HepG2 (cell line): ENCODE measurements at regions not wholly inside any gene's neighbourhood (a gene's known extent, or its start where the extent isn't known, plus 50 kb on each side); places are given as distances from the start of the nearest gene placed in this dataset.
A peak's percentile ranks its signal among the peaks of the same experiment; 100 is the strongest.

ENCODE experiments used
- ATAC-seq: fragments of 200-7000 bp; cut with Tn5 transposase; 3 replicates; pipeline ENCODE4 v1.9.1; 2020; ENCODE audit warnings: mild to moderate bottlenecking, moderate library complexity
- BruUV-seq: library from RNA; stranded (reverse); fragments of 400-500 nt; replicated peaks from 2 replicates; lab custom pipeline; 2021; lab: Mats Ljungman, UMichigan
- CTCF ChIA-PET: fragments of 300-600 bp; formaldehyde crosslinking; extraction: SDS; loops from one replicate; lab custom pipeline; 2021; ENCODE audit warnings: low total read pairs, inconsistent platforms, low intra/inter-chr PET ratio; lab: Yijun Ruan, JAX
- POLR2A ChIA-PET: fragments of 350-600 bp; sonication (Branson Sonifier 250); formaldehyde crosslinking; loops from one replicate; lab custom pipeline; 2020; ENCODE audit warnings: antibody characterized with exemption, inconsistent platforms; lab: Yijun Ruan, JAX
- DNase-seq: peaks from one replicate; pipeline ENCODE4 v3.0.0-alpha.2; 2015; ENCODE audit warnings: low spot score
- FAIRE-seq: peaks from 3 replicates; lab custom pipeline; 2011; peaks lifted over from hg19 to GRCh38; lab: Jason Lieb, UNC
- H2AFZ ChIP-seq: one replicate; pipeline ENCODE4 v1.6.1; 2011; ENCODE audit warnings: low read length, inconsistent platforms
- H3K27ac ChIP-seq: fragments of 300-600 bp; 3 replicates; pipeline ENCODE4 v1.8.0; 2011; ENCODE audit warnings: mixed run types, mild to moderate bottlenecking, mixed read lengths, low read length, inconsistent platforms; ENCODE audit not compliant: insufficient read depth; ENCODE audit errors: extremely low read length
- H3K27me3 ChIP-seq, 2 experiments: fragments of 200-600 bp in 1 of 2; 2 replicates in 1 of 2; 3 replicates in 1 of 2; pipeline versions ENCODE4 v1.6.0 to v1.8.0; 2011; ENCODE audit warnings: low read length in 2 of 2, mild to moderate bottlenecking in 2 of 2, moderate library complexity in 2 of 2, inconsistent platforms in 1 of 2; ENCODE audit not compliant: insufficient read depth in 2 of 2, control insufficient read depth in 1 of 2
- H3K36me3 ChIP-seq, 2 experiments: fragments of 200-600 bp in 1 of 2; replicated peaks in 1 of 2; 2 replicates in 1 of 2; 3 replicates in 1 of 2; pipeline versions ENCODE4 v1.5.1 to v1.8.0; 2011; ENCODE audit warnings: low read length in 2 of 2, inconsistent platforms in 1 of 2; ENCODE audit not compliant: insufficient read depth in 2 of 2, control insufficient read depth in 1 of 2
- H3K4me1 ChIP-seq: 2 replicates; pipeline ENCODE4 v1.5.1; 2012; ENCODE audit warnings: low read length, inconsistent platforms; ENCODE audit not compliant: insufficient read depth
- H3K4me2 ChIP-seq: 2 replicates; pipeline ENCODE4 v1.6.0; 2011; ENCODE audit warnings: low read depth, low read length, inconsistent platforms
- H3K4me3 ChIP-seq, 3 experiments: fragments of 200-600 bp in 1 of 3; sonication (generic), shearing (Covaris generic) in 1 of 3; replicated peaks in 1 of 3; 2 replicates each; pipeline ENCODE4 v1.5.1; 2011 to 2016; ENCODE audit warnings: low read length in 3 of 3, inconsistent platforms in 2 of 3, low read depth in 2 of 3, mild to moderate bottlenecking in 2 of 3, control low read depth in 1 of 3, mixed read lengths in 1 of 3; ENCODE audit not compliant: insufficient read depth in 1 of 3
- H3K79me2 ChIP-seq: one replicate; pipeline ENCODE4 v1.6.1; 2011; ENCODE audit warnings: low read length, inconsistent platforms; ENCODE audit not compliant: insufficient read depth
- H3K9ac ChIP-seq: 2 replicates; pipeline ENCODE4 v1.6.0; 2011; ENCODE audit warnings: mild to moderate bottlenecking, low read depth, low read length, inconsistent platforms; ENCODE audit not compliant: insufficient read depth
- H3K9me3 ChIP-seq: 2 replicates; pipeline ENCODE4 v1.5.1; 2012; ENCODE audit warnings: mild to moderate bottlenecking, low read length
- H4K20me1 ChIP-seq: 2 replicates; pipeline ENCODE4 v1.6.0; 2011; ENCODE audit warnings: inconsistent platforms, mild to moderate bottlenecking, low read length, moderate library complexity; ENCODE audit not compliant: insufficient read depth
- AGO2 ChIP-seq: fragments of 200-400 bp; formaldehyde crosslinking; optimal IDR thresholded peaks from 2 replicates; pipeline ENCODE3; 2017; ENCODE audit warnings: mild to moderate bottlenecking, low read depth, low read length, moderate library complexity
- ASH2L ChIP-seq: fragments of 300-600, 200-600 bp; sonication (generic); IDR thresholded peaks from 2 replicates; pipeline ENCODE4 v1.7.0; 2017; ENCODE audit warnings: low read depth, mild to moderate bottlenecking, moderate library complexity, mixed read lengths, low read length; ENCODE audit not compliant: insufficient read length
- ATF7 ChIP-seq, 2 experiments: fragments of 450-650 bp in 1 of 2; sonication (generic) in 1 of 2; formaldehyde crosslinking in 1 of 2; IDR thresholded peaks; 2 replicates each; pipeline versions ENCODE4 v1.4.0 to v1.6.1; 2016 to 2020; ENCODE audit warnings: antibody characterized with exemption in 1 of 2, mild to moderate bottlenecking in 1 of 2, missing genetic modification reagents in 1 of 2
- CREB1 ChIP-seq, 2 experiments: fragments of 450-650 bp in 1 of 2; IDR thresholded peaks; 2 replicates each; pipeline ENCODE4 v1.6.1; 2016 to 2017; ENCODE audit warnings: control low read depth in 1 of 2, mild to moderate bottlenecking in 1 of 2, missing compliant biosample characterization in 1 of 2, missing genetic modification characterization in 1 of 2
- FOXA1 ChIP-seq, 2 experiments: fragments of 450-650 bp in 1 of 2; sonication (generic) in 1 of 2; formaldehyde crosslinking in 1 of 2; IDR thresholded peaks; 2 replicates each; pipeline versions ENCODE4 v1.4.0 to v1.6.1; 2016 to 2020; ENCODE audit warnings: missing genetic modification reagents in 1 of 2
- MAFF ChIP-seq: IDR thresholded peaks from 2 replicates; pipeline ENCODE4 v1.6.1; 2011; ENCODE audit warnings: low read depth, low read length, improper control_type of control experiment
- MAFK ChIP-seq, 2 experiments: IDR thresholded peaks in 1 of 2; conservative IDR thresholded peaks in 1 of 2; 2 replicates each; pipeline ENCODE4 v1.6.1; 2011; ENCODE audit warnings: improper control_type of control experiment in 2 of 2, low read length in 2 of 2
- TSC22D2 ChIP-seq: sonication (generic); formaldehyde crosslinking; IDR thresholded peaks from 2 replicates; pipeline ENCODE4 v1.5.1; 2020; ENCODE audit warnings: missing genetic modification reagents, mild to moderate bottlenecking, borderline replicate concordance
- ZNF292 ChIP-seq: sonication (generic); formaldehyde crosslinking; IDR thresholded peaks from 2 replicates; pipeline ENCODE4 v1.8.1; 2022; ENCODE audit warnings: mild to moderate bottlenecking, low read depth, missing genetic modification reagents, borderline replicate concordance
- ZNF605 ChIP-seq: sonication (generic); formaldehyde crosslinking; IDR thresholded peaks from 2 replicates; pipeline ENCODE4 v1.8.0; 2022; ENCODE audit warnings: mild to moderate bottlenecking, missing genetic modification reagents
- ZNF670 ChIP-seq: sonication (generic); formaldehyde crosslinking; IDR thresholded peaks from 2 replicates; pipeline ENCODE4 v1.8.0; 2022; ENCODE audit warnings: mild to moderate bottlenecking, missing genetic modification reagents, borderline replicate concordance
- ZSCAN30 ChIP-seq: sonication (generic); formaldehyde crosslinking; IDR thresholded peaks from 2 replicates; pipeline ENCODE4 v1.5.0; 2020; ENCODE audit warnings: mild to moderate bottlenecking, missing genetic modification reagents
- whole genome bisulfite sequencing: methylation state at CpG from one replicate; pipeline ENCODE4 v1.1.6; 2017; ENCODE audit warnings: low lambda C conversion rate; 5-methylcytosine and 5-hydroxymethylcytosine counted together
- in situ Hi-C: cut with HindIII; loops from 2 replicates; pipeline ENCODE4 v1.10.0; 2017; ENCODE audit warnings: low pct_unique_long_range_greater_than_20kb; ENCODE audit not compliant: extremely low pct_ligation_motif_present
- intact Hi-C: fragments of 100-400 bp; cut with micrococcal nuclease; formaldehyde crosslinking; loops from one replicate; pipeline ENCODE4 v1.10.0; 2022; ENCODE audit not compliant: unreplicated experiment
- TF ChIP-seq, protein P1 (sequence below): sonication (generic); formaldehyde crosslinking; IDR thresholded peaks from 2 replicates; pipeline ENCODE4 v1.5.1; 2020; ENCODE audit warnings: mild to moderate bottlenecking, missing genetic modification reagents, borderline replicate concordance

DNA sequence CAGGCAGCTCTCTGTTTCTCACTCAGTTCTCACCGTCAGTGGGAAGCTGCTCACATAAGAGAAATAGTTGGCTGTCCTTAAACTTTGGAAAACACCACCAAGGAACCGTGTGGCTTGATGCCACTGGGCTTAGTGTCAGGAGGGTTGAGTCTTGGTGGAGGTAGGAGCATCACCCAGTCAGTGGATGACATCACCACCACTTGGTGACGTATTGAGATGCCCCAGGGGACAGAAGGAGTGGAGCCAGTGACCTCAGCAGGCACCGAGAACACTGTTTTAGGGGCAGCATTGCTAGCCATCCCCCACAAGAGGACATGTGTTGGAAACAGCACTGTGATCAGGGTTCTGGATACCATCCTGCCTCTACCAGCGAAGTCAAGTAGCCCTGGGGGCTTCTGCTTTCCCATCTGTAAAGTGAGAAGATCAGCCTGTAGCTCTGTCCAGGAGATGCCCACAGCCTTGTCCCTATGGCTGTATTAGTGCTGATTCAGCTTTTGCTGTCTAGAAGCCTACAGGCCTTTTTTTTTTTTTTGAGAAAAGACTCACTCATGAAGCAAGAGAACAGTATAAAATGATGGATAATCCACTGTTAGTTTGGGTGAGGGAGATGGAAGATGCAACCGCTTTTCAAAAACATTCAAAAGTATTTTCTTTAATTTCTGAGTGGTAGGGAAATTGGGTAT, 66.2 kb downstream of the TSN start:
- in situ Hi-C loops: no loop called here
- ChIA-PET POLR2A (no interaction called here), CTCF (no interaction called here)
- no peaks in the 10 kb centered on the region for H4K20me1 ChIP-seq
- BruUV-seq: no TSS peak
- no peak overlapping the region for H2AFZ ChIP-seq
- no peaks in the 10 kb centered on the region for H3K79me2 ChIP-seq
- DNase-seq: no peak
- no peak overlapping the region for H3K9ac ChIP-seq
- no peaks in the 10 kb centered on the region for H3K36me3 ChIP-seq
- intact Hi-C loops: no loop called here
- no peak overlapping the region for H3K4me3 ChIP-seq
- H3K9me3 ChIP-seq: no peaks in the 10 kb centered on the region
- WGBS: 7% methylated on average over 6 of the region's 6 CpGs
- ATAC-seq: no peak
- peaks cover 3 to 17% of the 10 kb centered on the region in 2 experiments; a peak in 2 of 5 replicates for H3K27me3 ChIP-seq
- no peak overlapping the region for H3K27ac ChIP-seq
- no peak for FAIRE-seq
- no peak overlapping the region for H3K4me2 ChIP-seq
- TF ChIP-seq, protein P1, sequence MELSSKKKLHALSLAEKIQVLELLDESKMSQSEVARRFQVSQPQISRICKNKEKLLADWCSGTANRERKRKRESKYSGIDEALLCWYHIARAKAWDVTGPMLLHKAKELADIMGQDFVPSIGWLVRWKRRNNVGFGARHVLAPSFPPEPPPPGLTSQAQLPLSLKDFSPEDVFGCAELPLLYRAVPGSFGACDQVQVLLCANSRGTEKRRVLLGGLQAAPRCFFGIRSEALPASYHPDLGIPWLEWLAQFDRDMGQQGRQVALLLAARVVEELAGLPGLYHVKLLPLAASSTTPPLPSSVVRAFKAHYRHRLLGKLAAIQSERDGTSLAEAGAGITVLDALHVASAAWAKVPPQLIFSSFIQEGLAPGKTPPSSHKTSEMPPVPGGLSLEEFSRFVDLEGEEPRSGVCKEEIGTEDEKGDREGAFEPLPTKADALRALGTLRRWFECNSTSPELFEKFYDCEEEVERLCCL (CRISPR knock-in tag): no peak
- TF ChIP-seq CREB1 (IDR thresholded peaks at IDR 0.05) (peak; percentile 91), CREB1 (CRISPR knock-in tag; IDR thresholded peaks at IDR 0.05) (no peak), ZNF670 (CRISPR knock-in tag) (no peak), ZSCAN30 (CRISPR knock-in tag) (no peak), ZNF292 (CRISPR knock-in tag) (no peak), FOXA1 (IDR thresholded peaks at IDR 0.05) (no peak), FOXA1 (CRISPR knock-in tag; IDR thresholded peaks at IDR 0.05) (no peak), AGO2 (no peak), MAFF (peak; percentile 88), ATF7 (IDR thresholded peaks at IDR 0.05) (peak; percentile 86), ATF7 (CRISPR knock-in tag; IDR thresholded peaks at IDR 0.05) (no peak), MAFK (conservative IDR thresholded peaks at IDR 0.05 in 1 of 2, IDR thresholded peaks at IDR 0.05 in 1 of 2; ENCODE audit: low read length in 2 of 2) (peak; percentile 88 to 92), TSC22D2 (no peak), ZNF605 (CRISPR knock-in tag) (no peak), ASH2L (no peak)
- TF ChIP-seq, all 625 proteins: peak for 4
- no peaks in the 10 kb centered on the region for H3K4me1 ChIP-seq
